GM12891 (cell line): ENCODE measurements at regions not wholly inside any gene's neighbourhood (a gene's known extent, or its start where the extent isn't known, plus 50 kb on each side); places are given as distances from the start of the nearest gene placed in this dataset.

ENCODE experiments used
- DNase-seq: peaks from one replicate; pipeline ENCODE4 v3.0.0; 2011; ENCODE audit warnings: low spot score; ENCODE audit not compliant: insufficient read length
- FAIRE-seq: peaks from 2 replicates; lab custom pipeline; 2011; peaks lifted over from hg19 to GRCh38; lab: Jason Lieb, UNC
- PAX5 ChIP-seq: IDR thresholded peaks from 2 replicates; pipeline ENCODE4 v1.6.1; 2011; ENCODE audit warnings: low read length, moderate library complexity, mild to moderate bottlenecking; ENCODE audit not compliant: insufficient read depth, severe bottlenecking
- POLR2A ChIP-seq: IDR thresholded peaks from 2 replicates; pipeline ENCODE4 v1.6.1; 2011; ENCODE audit warnings: low read depth, low read length, control low read depth
- POLR2AphosphoS5 ChIP-seq: IDR thresholded peaks from 2 replicates; pipeline ENCODE4 v1.6.1; 2011; ENCODE audit warnings: low read depth, low read length, control low read depth
- POU2F2 ChIP-seq: IDR thresholded peaks from 2 replicates; pipeline ENCODE4 v1.6.1; 2011; ENCODE audit warnings: low read depth, mild to moderate bottlenecking, control low read depth, low read length, moderate library complexity
- SPI1 ChIP-seq: IDR thresholded peaks from 2 replicates; pipeline ENCODE4 v1.6.1; 2011; ENCODE audit warnings: low read depth, low read length, control low read depth
- TAF1 ChIP-seq: IDR thresholded peaks from 2 replicates; pipeline ENCODE4 v1.6.1; 2011; ENCODE audit warnings: low read depth, low read length, control low read depth

DNA sequence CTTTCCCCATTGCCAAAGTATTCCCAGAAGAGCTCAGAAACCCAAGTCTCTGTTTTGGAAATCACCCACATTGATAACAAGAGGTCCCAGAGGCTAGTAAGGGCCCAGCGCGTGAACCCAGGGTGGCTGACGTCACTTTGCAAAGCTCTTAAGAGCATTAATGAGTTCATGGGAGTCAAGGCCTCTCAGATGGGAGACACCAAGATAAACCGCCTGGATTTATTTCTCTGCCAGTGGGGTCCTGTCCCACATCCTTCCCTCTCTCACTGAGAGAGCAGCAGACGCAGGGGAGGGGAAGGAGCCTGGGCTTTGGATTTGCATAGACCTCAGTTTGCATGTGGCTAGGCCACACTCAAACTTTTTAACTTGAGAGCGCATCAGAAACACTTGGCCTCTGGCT, 184.8 kb upstream of the PDE1C start:
- no peak for FAIRE-seq

DNA sequence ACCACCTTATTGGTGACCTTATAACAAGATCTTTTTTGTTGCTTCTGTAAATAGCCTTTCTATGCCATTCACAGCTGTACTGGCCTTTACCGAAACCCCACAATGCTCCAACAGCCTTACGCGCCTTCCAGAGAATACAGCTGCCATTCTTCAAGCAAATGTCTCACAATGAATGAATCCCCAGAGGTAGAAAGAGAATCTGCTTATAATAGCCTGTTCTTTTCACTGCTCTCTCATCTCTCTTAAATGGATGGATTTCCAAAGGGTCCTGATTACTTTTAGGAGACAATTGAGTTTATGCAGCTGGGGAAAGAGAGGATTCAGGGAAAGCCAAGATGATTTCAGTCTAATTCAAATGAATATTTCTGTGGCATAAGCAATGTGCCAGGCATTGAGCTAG, 183.1 kb upstream of the PDE1C start:
- TF ChIP-seq POU2F2 (no peak), PAX5 (no peak), POLR2AphosphoS5 (no peak), SPI1 (no peak), POLR2A (no peak), TAF1 (no peak)
- no peak for DNase-seq
- FAIRE-seq = no peak

More for the DNA sequence above, 184.8 kb upstream of the PDE1C start:
- DNase-seq = no peak
- TF ChIP-seq SPI1 (no peak), POLR2A (no peak), TAF1 (no peak), POU2F2 (no peak)

DNA sequence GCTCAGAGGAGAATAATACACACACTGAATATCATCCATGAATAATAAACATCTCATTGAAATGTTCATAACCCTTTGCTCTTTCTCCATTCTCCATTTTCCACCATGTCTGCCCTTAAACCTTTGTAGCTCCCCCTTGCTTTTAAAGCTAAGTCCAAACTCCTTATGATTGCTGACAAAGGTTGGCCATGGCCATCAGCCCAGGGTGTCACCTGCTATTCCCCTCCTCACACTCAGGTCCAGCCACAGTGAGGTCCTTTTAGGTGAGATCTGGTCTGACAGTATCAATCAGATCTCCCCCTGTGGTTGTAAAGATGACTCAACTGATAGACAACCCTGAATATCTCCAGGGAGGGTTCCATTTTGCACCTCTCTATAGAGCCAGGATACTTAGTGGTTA, 181.5 kb upstream of the PDE1C start:
- DNase-seq = no peak
- FAIRE-seq = no peak
- TF ChIP-seq POU2F2 (no peak), SPI1 (no peak), POLR2A (no peak), POLR2AphosphoS5 (no peak), PAX5 (no peak), TAF1 (no peak)

DNA sequence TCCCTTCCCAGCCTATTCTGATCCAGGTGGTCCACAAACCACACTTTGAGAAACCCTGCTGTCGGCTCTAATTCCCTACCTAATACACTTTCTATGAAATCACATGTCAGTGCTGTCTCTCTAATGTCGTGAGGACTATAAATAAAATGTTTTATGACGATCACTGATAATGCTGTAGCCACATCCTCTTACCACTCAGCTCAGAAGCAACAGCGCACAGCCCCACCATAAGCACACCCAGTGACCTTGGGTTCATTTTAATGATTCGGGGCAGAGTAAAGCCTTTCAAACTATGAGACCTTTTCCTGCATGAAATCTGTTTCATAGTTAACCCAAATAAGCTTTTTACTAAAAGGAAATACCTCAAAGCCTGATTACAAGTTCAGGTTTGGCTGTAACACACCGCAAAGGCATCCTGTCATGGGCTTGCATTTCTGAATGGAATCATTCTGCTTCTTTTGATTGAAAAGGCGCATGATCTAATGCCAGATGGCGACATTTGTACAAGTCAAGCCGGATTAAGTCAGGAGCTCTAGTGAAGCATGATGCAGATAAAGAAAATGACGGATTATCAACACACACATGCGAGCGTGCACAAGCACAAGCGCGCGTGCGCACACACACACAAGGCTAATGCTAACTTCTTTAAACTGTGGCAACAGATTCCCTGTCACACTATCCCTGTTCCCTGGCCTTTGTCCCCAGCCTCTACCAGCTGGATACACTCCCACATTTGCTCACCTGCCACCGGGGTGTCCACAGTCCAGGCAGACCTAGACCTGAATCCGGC, 180.5 kb upstream of the PDE1C start:
- TF ChIP-seq POU2F2 (no peak), PAX5 (no peak), POLR2AphosphoS5 (no peak), POLR2A (no peak), SPI1 (no peak), TAF1 (no peak)
- DNase-seq = no peak
- FAIRE-seq = no peak

DNA sequence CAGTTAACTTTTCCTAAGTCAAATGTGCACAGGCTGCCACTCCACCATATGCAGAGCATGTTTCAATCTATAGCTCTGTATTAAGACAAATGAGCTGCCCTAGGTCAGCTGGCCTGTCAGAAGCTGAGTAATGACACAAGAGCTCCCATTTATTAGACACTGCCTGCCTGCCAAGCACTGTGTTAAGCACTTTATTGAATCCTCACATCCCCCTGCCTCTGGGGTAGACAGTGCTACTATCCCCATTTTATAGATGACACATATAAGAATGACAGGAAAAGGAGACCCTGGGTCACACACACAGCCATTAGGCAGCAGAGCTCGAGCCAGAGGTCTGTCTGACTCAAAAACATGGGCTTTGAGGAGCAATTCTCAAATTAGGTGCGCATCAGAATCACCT, 179.8 kb upstream of the PDE1C start:
- TF ChIP-seq PAX5 = no peak
- TF ChIP-seq SPI1 = no peak
- no peak for TF ChIP-seq POLR2A
- no peak for TF ChIP-seq POU2F2
- no peak for TF ChIP-seq POLR2AphosphoS5
- no peak for TF ChIP-seq TAF1
- DNase-seq (no peak), FAIRE-seq (no peak)

GRCh38 chr7:32248522-32248921, 178.3 kb upstream of the PDE1C start:
- FAIRE-seq (no peak), DNase-seq (no peak)
- TF ChIP-seq TAF1 = no peak

GRCh38 chr7:32244806-32245345, 174.7 kb upstream of the PDE1C start:
- FAIRE-seq = no peak
- TF ChIP-seq POLR2AphosphoS5 (no peak), POU2F2 (no peak), TAF1 (no peak)
- DNase-seq = no peak

GRCh38 chr7:32243687-32244290, 173.6 kb upstream of the PDE1C start:
- DNase-seq (no peak), FAIRE-seq (no peak)
- TF ChIP-seq POU2F2 (no peak), POLR2AphosphoS5 (no peak), SPI1 (no peak), TAF1 (no peak), PAX5 (no peak), POLR2A (no peak)

DNA sequence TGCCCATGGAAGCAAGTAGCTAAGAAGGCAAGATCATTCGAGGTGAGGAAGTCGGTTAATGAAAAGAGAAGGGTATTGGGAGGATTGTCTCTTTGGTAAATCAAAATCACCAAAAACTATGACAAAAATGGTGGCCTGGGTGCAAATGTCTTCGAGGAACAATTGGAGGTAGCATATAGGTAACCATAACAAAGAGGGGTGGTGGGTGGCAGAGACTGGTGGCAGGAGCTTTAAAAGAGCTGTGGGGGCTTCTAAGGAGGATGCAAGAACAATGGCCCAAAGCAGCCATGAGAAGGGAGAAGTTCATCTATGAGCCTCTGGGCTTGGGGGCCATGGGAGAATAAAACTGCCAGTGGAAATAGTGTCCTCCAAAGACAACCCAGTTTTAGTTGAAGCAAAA, 172.2 kb upstream of the PDE1C start:
- DNase-seq = no peak
- no peak for FAIRE-seq
- TF ChIP-seq POLR2A (no peak), TAF1 (no peak), POU2F2 (no peak), POLR2AphosphoS5 (no peak), SPI1 (no peak), PAX5 (no peak)

- FAIRE-seq = no peak
- TF ChIP-seq POLR2A (no peak), POU2F2 (no peak), POLR2AphosphoS5 (no peak), TAF1 (no peak), PAX5 (no peak), SPI1 (no peak)
- DNase-seq = no peak
Observed at GRCh38 chr7:32241636-32242035, 171.4 kb upstream of the PDE1C start.
